ENCODE measurements at regions not wholly inside any gene's neighbourhood (a gene's known extent, or its start where the extent isn't known, plus 50 kb on each side); places are given as distances from the start of the nearest gene placed in this dataset.
"Not testable (repeated sequence)": the region's sequence is repeated elsewhere in the genome, so short reads cannot be mapped to it uniquely, and the experiment has no call there.

GRCh38 chr4:92198711-92199110 is 105.1 kb upstream of the GRID2 start:
- H3K9me3 Mint-ChIP-seq = peaks cover 13% of the 10 kb centered on the region
- DNase-seq (ENCODE audit: low spot score) = no peak
- peaks cover 5% of the 10 kb centered on the region for H3K36me3 Mint-ChIP-seq
- no peak for ATAC-seq
- H3K4me1 Mint-ChIP-seq (ENCODE audit: low read depth in 2 of 2) = no peaks in the 10 kb centered on the region
- H3K27me3 Mint-ChIP-seq = no peaks in the 10 kb centered on the region
- no peak overlapping the region for H3K4me3 Mint-ChIP-seq
- no peak overlapping the region for H3K27ac Mint-ChIP-seq

- DNase-seq (ENCODE audit: low spot score) (no peak), ATAC-seq (no peak)
- H3K4me3 Mint-ChIP-seq = no peak overlapping the region
- no peaks in the 10 kb centered on the region for H3K27me3 Mint-ChIP-seq
- peaks cover 5% of the 10 kb centered on the region for H3K36me3 Mint-ChIP-seq
- H3K9me3 Mint-ChIP-seq = peaks cover 13% of the 10 kb centered on the region
- no peaks in the 10 kb centered on the region for H3K4me1 Mint-ChIP-seq (ENCODE audit: low read depth in 2 of 2)
- no peak overlapping the region for H3K27ac Mint-ChIP-seq
Measured at GRCh38 chr4:92199135-92199534, 104.6 kb upstream of the GRID2 start.

GRCh38 chr4:92210906-92211305 is 92.9 kb upstream of the GRID2 start:
- Mint-ChIP-seq H3K27me3 (no peaks in the 10 kb centered on the region), H3K36me3 (peaks cover 9% of the 10 kb centered on the region), H3K9me3 (peaks cover 18% of the 10 kb centered on the region), H3K4me3 (no peak overlapping the region), H3K27ac (no peak overlapping the region), H3K4me1 (ENCODE audit: low read depth in 2 of 2) (no peaks in the 10 kb centered on the region)
- no peak for ATAC-seq
- no peak for DNase-seq (ENCODE audit: low spot score)

GRCh38 chr4:92215476-92215875 is 88.3 kb upstream of the GRID2 start:
- ATAC-seq (no peak), DNase-seq (ENCODE audit: low spot score) (no peak)
- Mint-ChIP-seq H3K27ac (no peak overlapping the region), H3K36me3 (peaks cover 14% of the 10 kb centered on the region), H3K27me3 (no peaks in the 10 kb centered on the region), H3K9me3 (peaks cover 31% of the 10 kb centered on the region), H3K4me1 (ENCODE audit: low read depth in 2 of 2) (no peaks in the 10 kb centered on the region), H3K4me3 (no peak overlapping the region)

- no peaks in the 10 kb centered on the region for H3K4me1 Mint-ChIP-seq (ENCODE audit: low read depth in 2 of 2)
- DNase-seq (ENCODE audit: low spot score) (no peak), ATAC-seq (no peak)
- H3K27me3 Mint-ChIP-seq = no peaks in the 10 kb centered on the region
- no peak overlapping the region for H3K4me3 Mint-ChIP-seq
- H3K27ac Mint-ChIP-seq = no peak overlapping the region
- H3K9me3 Mint-ChIP-seq = peaks cover 5% of the 10 kb centered on the region
- H3K36me3 Mint-ChIP-seq = no peaks in the 10 kb centered on the region
Measured at GRCh38 chr4:92231511-92231910, 72.3 kb upstream of the GRID2 start.

GRCh38 chr4:92232566-92232965 is 71.2 kb upstream of the GRID2 start:
- Mint-ChIP-seq H3K27me3 (no peaks in the 10 kb centered on the region), H3K9me3 (peaks cover 5% of the 10 kb centered on the region), H3K36me3 (no peaks in the 10 kb centered on the region), H3K4me1 (ENCODE audit: low read depth in 2 of 2) (no peaks in the 10 kb centered on the region), H3K4me3 (no peak overlapping the region), H3K27ac (no peak overlapping the region)
- ATAC-seq (no peak), DNase-seq (ENCODE audit: low spot score) (no peak)

- no peaks in the 10 kb centered on the region for H3K27me3 Mint-ChIP-seq
- H3K36me3 Mint-ChIP-seq = no peaks in the 10 kb centered on the region
- H3K4me3 Mint-ChIP-seq = no peak overlapping the region
- DNase-seq (ENCODE audit: low spot score) (no peak), ATAC-seq (no peak)
- H3K9me3 Mint-ChIP-seq = peaks cover 13% of the 10 kb centered on the region
- no peaks in the 10 kb centered on the region for H3K4me1 Mint-ChIP-seq (ENCODE audit: low read depth in 2 of 2)
- H3K27ac Mint-ChIP-seq = no peak overlapping the region
Measured at GRCh38 chr4:92234393-92235176, 69.2 kb upstream of the GRID2 start.

- DNase-seq (ENCODE audit: low spot score) (no peak), ATAC-seq (no peak)
- no peaks in the 10 kb centered on the region for H3K4me1 Mint-ChIP-seq (ENCODE audit: low read depth in 2 of 2)
- H3K36me3 Mint-ChIP-seq = no peaks in the 10 kb centered on the region
- peaks cover 14% of the 10 kb centered on the region for H3K9me3 Mint-ChIP-seq
- no peaks in the 10 kb centered on the region for H3K27me3 Mint-ChIP-seq
- H3K27ac Mint-ChIP-seq = no peak overlapping the region
- no peak overlapping the region for H3K4me3 Mint-ChIP-seq
Measured at GRCh38 chr4:92235731-92236130, 68.0 kb upstream of the GRID2 start.

- Mint-ChIP-seq H3K27ac (no peak overlapping the region), H3K36me3 (no peaks in the 10 kb centered on the region), H3K27me3 (no peaks in the 10 kb centered on the region), H3K9me3 (peaks cover 14% of the 10 kb centered on the region), H3K4me3 (no peak overlapping the region), H3K4me1 (ENCODE audit: low read depth in 2 of 2) (no peaks in the 10 kb centered on the region)
- DNase-seq (ENCODE audit: low spot score) (no peak), ATAC-seq (no peak)
Measured at GRCh38 chr4:92236877-92237276, 66.9 kb upstream of the GRID2 start.

GRCh38 chr4:92237559-92237958 is 66.2 kb upstream of the GRID2 start:
- Mint-ChIP-seq H3K27me3 (no peaks in the 10 kb centered on the region), H3K9me3 (peaks cover 14% of the 10 kb centered on the region), H3K4me1 (ENCODE audit: low read depth in 2 of 2) (no peaks in the 10 kb centered on the region), H3K27ac (no peak overlapping the region), H3K4me3 (no peak overlapping the region), H3K36me3 (no peaks in the 10 kb centered on the region)
- no peak for DNase-seq (ENCODE audit: low spot score)
- no peak for ATAC-seq

GRCh38 chr4:92241094-92241493 is 62.7 kb upstream of the GRID2 start:
- ATAC-seq (no peak), DNase-seq (ENCODE audit: low spot score) (no peak)
- no peak overlapping the region for H3K27ac Mint-ChIP-seq
- no peaks in the 10 kb centered on the region for H3K36me3 Mint-ChIP-seq
- H3K4me3 Mint-ChIP-seq = no peak overlapping the region
- no peaks in the 10 kb centered on the region for H3K27me3 Mint-ChIP-seq
- no peaks in the 10 kb centered on the region for H3K4me1 Mint-ChIP-seq (ENCODE audit: low read depth in 2 of 2)
- H3K9me3 Mint-ChIP-seq = peaks cover 12% of the 10 kb centered on the region

- H3K4me1 Mint-ChIP-seq (ENCODE audit: low read depth in 2 of 2) = no peaks in the 10 kb centered on the region
Measured at GRCh38 chr4:92246384-92246783, 57.4 kb upstream of the GRID2 start.

GRCh38 chr4:92249541-92249940 is 54.2 kb upstream of the GRID2 start:
- DNase-seq (ENCODE audit: low spot score) (no peak), ATAC-seq (no peak)
- peaks cover 15% of the 10 kb centered on the region for H3K9me3 Mint-ChIP-seq
- H3K4me1 Mint-ChIP-seq (ENCODE audit: low read depth in 2 of 2) = no peaks in the 10 kb centered on the region
- H3K4me3 Mint-ChIP-seq = no peak overlapping the region
- H3K36me3 Mint-ChIP-seq = peaks cover 11% of the 10 kb centered on the region
- no peak overlapping the region for H3K27ac Mint-ChIP-seq
- no peaks in the 10 kb centered on the region for H3K27me3 Mint-ChIP-seq

More at GRCh38 chr4:92246384-92246783, 57.4 kb upstream of the GRID2 start:
- Mint-ChIP-seq H3K4me3 (no peak overlapping the region), H3K27me3 (no peaks in the 10 kb centered on the region), H3K36me3 (peaks cover 5% of the 10 kb centered on the region), H3K9me3 (peaks cover 13% of the 10 kb centered on the region), H3K27ac (no peak overlapping the region)
- DNase-seq (ENCODE audit: low spot score) = no peak
- no peak for ATAC-seq

GRCh38 chr4:92251711-92252110 is 52.1 kb upstream of the GRID2 start:
- Mint-ChIP-seq H3K27ac (no peak overlapping the region), H3K36me3 (peaks cover 11% of the 10 kb centered on the region), H3K4me3 (no peak overlapping the region), H3K27me3 (no peaks in the 10 kb centered on the region), H3K4me1 (ENCODE audit: low read depth in 2 of 2) (no peaks in the 10 kb centered on the region), H3K9me3 (peaks cover 15% of the 10 kb centered on the region)
- ATAC-seq (no peak), DNase-seq (ENCODE audit: low spot score) (no peak)

- not testable (repeated sequence) for H3K4me3 Mint-ChIP-seq; ATAC-seq; DNase-seq (ENCODE audit: low spot score); H3K27ac Mint-ChIP-seq; H3K4me1 Mint-ChIP-seq (ENCODE audit: low read depth in 2 of 2); H3K27me3 Mint-ChIP-seq
- Mint-ChIP-seq H3K36me3 (peaks cover 11% of the 10 kb centered on the region), H3K9me3 (peaks cover 19% of the 10 kb centered on the region)
Measured at GRCh38 chr4:92252358-92252757, 51.4 kb upstream of the GRID2 start.

Data from natural killer cell treated with Interleukin-12 subunit alpha and Interleukin-12 subunit beta and Interleukin-15 and Interleukin-18, amount 100 ng/mL, for 72 hours (primary cell).